GM18861 (cell line): ENCODE measurements at regions not wholly inside any gene's neighbourhood (a gene's known extent, or its start where the extent isn't known, plus 50 kb on each side); places are given as distances from the start of the nearest gene placed in this dataset.
"Not testable (repeated sequence)": the region's sequence is repeated elsewhere in the genome, so short reads cannot be mapped to it uniquely, and the experiment has no call there.

Experiments
- ATAC-seq: cut with Tn5 transposase; IDR thresholded peaks from one replicate; pipeline ENCODE4 v1.9.1; 2021; ENCODE audit not compliant: unreplicated experiment

DNA sequence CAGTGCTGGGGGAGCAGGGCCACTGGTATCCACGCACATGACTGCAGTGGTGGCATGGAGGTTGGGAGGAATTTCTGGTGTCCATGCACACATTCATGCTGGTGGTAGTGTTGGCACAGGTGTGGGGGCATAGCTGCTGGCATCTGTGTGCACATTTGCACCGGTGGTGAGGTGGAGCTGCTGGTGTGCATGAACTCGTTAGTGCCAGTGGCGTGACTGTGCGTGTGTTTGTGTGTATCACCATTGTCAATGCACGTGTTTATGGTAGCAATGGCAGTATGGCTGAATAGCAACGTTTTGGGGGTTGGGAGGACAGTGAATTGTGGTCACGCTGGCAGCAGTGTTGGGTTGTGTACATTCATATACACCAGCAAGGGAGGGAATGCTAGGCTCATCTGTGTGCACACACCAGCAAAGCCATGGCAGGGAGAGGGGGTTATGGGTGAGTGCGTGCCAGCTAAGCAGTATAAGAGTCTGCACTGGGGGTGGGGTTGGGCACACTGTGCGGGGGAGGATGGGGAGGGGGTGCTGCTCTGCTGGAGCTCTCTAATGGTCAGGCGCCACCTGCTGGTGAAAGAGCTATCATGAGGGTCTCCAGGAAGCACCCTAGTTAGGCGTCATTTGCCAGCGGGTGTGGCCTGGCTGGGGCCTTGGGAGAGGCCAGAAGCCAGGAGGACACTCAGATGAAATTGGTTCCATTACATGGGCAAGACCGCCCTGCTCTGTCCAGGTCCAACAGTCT lies 626.1 kb upstream of the ID4 start:
- ATAC-seq = no peak

DNA sequence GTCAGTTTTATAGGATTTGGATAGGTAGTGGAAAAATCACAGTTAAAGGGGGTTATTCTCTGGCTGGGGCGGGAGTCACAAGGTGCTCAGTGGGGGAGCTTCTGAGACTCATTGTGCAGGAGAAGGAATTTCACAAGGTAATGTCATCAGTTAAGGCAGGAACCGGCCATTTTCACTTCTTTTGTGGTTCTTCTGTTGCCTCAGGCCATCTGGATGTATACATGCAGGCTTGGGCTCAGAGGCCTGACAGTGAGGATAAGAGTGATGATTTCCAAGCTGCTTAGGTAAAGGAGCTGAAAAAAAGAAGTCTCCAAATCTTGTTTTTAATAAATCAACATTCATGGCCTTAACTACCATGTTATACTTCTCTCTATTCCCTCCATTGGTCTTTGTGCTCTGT lies 622.9 kb upstream of the ID4 start:
- ATAC-seq = no peak

DNA sequence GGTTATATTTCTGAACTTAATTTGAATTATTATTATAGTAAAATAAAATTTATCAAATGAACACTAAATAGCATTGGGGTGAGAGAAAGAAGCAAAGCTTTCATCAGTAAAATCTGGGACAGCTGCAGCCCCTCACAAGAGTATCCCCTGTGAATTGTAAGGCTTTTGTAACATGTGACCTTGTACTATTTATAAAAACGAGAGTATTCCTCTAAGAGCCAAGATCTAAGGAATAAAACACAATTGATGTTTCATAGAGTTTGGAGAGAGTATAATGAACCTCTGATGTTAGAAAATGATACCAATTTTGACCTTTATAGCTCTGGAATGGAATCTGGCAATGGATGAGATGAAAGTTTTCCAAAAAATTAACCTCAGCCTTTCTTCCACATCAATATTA lies 617.2 kb upstream of the ID4 start:
- ATAC-seq = no peak

DNA sequence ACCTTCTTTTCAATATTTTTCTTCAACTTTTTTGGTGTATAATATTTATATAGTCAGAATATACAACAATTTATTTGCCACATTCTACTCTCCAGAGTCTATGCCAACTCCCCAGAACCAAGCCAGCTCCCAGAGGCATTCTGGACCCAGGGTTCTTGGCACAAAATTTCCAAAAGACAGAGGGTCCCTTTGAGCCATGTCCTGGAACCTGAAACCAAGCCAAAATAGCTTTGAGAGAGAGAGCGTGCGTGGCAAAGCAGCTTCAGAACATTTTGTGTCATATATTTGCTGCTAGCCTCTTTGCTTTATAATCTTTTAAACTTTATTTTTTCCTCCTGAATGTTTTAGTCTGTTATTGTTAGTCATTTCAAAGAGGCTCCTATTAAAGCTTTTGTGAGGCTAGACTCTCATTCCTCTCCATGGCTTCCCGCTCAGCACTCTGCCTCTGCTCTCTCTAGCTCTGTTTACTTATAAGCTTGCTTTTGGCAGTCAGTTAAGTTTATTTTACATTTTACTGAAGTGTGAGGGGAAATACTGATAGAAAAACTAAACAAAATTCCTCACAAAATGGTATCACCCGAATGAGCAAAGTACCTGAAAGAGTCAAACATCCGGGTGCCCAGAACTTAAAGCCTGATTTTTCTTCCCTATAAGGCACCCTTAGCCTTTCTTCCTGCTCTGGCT lies 605.1 kb upstream of the ID4 start:
- ATAC-seq = no peak

DNA sequence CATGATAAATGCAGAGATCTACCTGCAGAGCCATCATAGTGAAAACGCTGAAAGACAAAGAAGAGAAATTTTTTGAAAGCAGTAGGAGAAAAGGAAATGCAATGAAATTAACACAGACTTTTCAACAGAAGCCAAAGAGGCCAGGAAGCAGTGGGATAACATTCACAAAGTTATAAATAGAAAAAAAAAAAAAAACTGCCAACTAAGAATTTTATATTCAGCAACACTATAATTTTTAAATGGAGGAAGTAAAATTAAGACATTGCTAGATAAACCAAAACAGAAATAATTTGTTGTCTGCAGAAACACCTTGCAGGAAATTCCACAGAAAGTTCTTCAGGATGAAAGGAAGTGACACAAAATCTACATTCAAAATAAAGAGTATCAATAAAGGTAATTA lies 591.5 kb upstream of the ID4 start:
- no peak for ATAC-seq

DNA sequence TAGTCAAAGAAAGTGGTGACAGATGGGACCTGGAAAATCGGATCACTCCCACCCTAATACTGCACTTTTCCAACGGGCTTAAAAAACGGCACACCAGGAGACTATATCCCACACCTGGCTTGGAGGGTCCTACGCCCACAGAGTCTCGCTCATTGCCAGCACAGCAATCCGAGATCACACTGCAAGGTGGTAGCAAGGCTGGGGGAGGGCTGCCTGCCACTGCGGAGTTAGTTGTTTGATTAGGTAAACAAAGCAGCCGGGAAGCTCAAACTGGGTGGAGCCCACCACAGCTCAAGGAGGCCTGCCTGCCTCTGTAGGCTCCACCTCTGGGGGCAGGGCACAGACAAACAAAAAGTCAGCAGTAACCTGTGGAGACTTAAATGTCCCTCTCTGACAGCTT lies 590.0 kb upstream of the ID4 start:
- ATAC-seq = not testable (repeated sequence)

DNA sequence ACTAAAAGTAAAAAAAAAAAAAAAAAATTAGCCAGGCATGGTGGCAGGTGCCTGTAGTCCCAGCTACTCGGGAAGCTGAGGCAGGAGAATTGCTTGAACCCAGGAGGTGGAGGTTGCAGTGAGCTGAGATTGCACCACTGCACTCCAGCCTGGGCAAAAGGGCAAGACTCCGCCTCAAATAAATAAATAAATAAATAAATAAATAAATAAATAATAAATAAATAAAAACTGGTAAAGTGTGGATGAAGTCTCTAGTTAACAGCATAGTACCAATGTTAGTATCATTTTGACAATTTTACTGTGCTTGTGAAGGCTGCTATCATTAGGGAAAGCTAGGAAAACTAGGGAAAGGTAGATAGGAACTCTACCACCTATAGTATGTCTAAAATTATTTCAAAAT lies 581.0 kb upstream of the ID4 start:
- ATAC-seq = not testable (repeated sequence)

DNA sequence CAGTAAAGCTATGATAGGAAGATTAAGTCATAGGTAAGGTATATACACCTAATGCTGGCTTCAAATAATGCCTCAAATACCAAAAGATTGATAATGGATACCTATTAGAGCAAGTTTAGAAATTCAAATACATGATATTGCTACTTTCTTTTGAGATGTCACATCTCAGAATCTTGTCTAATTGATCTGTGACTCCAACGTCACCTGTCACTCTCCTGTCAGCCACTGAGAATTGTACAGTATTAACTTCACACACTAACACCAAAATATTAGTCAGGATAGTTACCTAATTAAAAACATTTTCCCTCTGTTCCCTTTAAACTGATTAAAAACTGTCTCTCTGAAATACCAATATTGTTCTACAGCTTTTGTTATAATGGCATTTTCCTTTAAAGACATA lies 575.5 kb upstream of the ID4 start:
- no peak for ATAC-seq

DNA sequence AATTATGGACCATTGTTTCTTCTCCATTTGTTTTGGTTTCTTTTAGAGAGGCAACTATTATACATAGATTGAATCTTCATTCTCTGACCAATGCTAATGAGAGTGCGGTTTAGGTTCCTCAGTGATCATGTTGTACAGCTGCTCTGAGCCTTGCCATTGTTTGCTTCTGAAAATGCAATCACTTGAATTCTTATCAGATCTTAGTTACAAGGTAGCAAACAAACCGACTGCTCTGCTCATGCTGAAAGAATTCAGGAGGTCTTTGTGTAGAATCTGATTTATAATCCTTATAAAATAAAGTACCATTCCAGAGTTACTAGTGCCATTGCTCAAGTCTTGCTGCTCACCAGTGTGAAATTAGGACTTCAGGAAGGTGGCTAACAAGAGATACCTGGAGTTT lies 569.1 kb upstream of the ID4 start:
- ATAC-seq = no peak

DNA sequence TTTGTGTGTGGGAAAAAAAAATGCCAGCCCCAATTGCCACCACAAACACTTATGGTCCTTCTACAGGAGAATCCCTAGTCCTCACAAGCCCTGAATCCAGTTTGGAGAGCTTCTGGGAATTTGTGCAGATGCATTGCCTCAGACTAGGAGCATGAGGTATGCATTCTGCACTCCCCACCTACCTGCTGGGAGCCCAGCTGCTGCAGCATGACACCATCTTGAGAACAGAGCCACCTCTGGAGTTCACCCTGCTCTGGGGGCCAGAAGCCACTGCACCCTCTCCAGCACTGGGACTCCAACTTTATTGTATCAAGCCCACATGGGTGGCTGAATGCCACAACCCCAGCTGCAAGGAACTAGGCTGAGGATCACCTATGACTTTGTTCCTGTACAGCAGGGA lies 568.5 kb upstream of the ID4 start:
- ATAC-seq = no peak

DNA sequence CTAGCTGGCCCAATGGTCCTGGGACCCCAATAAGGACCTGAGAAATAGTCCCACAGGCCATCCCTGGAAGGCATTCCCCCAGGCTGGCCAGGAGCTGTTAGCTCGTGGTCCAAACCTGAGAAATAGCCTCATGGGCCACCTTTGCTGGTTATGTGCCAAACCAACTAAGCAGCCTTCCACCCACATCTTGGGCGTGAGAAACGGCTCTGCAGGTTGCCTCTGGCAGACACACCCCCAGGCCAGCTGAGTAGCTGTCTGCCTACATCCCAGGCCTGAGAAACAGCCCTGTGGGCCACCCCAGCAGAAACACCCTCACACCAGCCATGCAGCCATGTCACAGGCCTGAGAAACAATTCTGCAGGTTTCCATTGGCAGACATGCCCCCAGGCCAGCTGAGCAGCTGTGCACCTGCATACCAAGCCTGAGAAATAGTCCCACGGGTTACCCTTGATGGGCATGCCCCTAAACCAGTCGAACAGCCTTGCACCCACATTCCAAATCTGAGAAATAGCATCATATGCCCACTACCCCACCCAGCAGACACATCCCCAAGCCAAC lies 567.8 kb upstream of the ID4 start:
- ATAC-seq = no peak

DNA sequence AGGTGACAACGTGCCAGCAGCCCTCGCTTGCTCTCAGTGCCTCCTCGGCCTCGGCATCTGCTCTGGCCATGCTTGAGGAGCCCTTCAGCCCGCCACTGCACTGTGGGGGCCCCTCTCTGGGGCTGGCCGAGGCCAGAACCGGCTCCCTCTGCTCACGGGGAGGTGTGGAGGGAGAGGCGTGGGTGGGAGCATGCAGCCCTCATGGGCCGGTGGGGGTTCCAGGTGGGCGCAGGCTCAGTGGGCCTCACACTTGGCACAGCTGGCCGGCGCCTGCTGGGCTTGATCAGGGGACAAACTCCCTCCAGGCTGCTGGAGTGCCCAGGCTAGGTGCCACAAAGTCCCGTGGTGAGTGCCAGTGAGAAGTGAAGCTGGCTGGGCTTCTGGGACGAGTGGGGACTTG lies 566.6 kb upstream of the ID4 start:
- ATAC-seq = no peak

DNA sequence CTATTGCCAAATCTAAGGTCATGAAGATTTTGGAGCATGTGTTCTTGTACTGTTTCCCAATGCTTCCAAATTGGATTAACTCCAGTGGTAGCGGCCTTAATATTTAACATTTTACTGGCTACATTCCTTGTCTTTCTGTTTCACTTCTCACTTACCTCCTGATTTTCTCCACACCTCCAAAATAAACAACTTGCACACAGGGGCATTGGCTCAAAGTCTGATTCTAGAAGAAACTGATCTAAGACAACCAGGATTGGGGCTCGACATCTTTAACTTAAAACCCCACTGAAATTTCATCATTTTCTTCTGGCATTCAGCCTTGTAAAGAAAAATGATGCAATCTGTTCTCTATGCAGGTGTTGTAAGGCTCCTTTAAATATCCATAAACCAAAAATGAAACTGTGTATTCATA lies 557.9 kb upstream of the ID4 start:
- ATAC-seq = no peak

DNA sequence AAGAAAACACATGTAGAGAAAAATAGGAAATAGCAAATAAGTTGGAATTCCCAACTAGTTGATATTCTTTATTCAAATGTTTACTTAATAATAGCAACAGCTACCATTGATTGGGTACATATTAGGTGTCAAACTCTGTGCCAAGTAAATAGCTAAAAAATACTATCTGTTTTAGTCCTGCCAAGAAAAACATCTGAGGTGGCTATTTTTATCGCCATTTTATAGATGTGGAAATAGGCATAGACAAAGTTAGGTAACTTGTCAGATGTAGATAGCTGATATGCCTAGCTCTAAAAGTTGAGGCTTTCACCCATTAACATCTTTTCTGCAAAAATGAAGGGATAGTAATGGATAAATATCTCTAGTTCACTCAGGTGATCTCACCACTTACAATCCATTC lies 549.2 kb upstream of the ID4 start:
- no peak for ATAC-seq

DNA sequence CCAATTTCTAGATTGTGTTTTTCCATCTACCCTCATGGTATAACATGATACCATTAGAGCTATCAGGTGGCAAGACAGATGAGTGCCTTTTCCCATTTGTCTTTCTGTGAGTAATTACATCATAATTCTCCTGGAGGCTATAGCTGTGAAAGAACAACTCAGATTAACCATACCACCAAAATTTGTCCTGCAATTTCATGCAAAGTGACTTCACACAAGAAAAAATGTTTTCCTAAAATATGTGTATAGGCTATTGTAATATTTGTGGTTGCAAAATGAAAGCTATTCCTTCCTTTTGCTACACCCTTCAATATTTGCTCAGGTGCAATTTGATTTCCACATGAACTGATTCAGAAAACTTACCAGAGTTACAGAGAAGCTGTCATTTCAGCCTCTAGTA lies 547.7 kb upstream of the ID4 start:
- no peak for ATAC-seq

DNA sequence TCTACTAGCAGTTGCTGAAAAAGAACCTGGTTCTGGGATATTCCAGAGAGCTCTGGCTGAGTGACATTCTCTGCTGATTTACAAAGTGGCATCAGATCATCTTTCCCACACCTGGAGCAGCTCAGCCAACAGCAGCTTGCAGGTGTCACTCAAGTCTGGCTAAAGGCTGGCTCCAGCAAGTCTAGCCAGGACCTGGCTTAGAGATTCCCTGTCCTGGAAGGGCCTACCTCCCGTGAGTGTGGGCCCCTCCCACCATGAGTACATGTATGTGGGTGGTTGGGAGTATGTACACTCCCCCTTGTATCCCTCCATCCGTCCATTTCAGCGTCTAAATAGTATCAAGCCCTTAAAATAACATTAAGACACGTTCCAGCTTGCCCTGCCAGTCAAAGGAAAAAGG lies 539.3 kb upstream of the ID4 start:
- no peak for ATAC-seq

DNA sequence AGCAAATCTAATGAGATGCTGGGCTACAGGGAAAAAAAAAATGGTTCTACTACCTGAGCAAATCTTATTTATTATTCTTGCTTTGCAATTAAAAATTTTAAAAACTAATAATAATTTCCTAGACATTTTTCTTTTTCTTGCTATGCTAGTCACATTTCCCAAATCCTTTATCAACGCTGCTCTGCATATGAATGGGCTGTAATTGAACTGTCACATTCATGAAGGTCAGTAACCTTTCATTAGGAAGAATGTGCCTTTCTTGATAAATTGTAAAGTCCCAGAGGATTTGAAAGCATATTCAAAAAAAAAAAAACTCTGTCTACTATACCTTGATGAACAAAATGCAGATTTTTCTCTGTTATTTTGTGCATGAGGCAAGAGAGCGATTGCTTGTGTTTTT lies 538.7 kb upstream of the ID4 start:
- no peak for ATAC-seq

DNA sequence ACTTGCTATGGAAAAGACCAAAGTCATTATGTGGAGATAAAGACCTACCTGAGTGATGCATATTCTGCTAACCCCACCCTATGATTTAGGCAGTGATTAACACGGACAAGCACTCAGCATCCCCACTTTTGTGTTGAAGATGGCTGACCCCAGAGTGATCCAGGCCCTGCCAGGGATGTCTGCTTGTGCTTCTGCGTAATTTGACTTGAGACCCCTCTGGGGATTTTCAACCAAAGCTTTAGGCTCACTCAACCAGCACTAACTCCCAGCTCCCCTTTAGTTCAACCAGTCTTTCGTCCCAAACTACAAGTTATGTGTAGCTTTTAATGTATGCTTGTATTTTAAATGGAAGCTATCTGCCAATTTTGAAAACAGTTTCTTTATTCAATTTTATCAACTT lies 538.0 kb upstream of the ID4 start:
- ATAC-seq = no peak

DNA sequence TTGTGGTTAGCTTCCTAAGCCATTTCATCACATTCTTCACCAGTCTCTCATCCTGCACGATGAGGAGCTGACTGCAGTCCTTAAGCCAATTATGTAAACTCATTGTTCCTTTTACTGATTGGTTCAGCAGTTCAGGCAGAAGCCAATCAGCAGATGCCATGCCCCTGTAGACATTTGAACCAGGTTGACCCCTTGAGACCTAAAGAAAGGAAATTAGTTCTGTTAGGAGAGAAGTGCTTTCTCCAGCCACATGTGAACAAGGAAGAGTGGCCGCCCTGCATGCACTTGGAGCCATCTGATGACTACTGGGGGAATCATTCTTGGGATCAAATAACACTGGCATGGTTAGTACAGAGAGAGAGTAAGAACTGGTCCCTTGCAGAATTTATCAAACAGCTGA lies 535.2 kb upstream of the ID4 start:
- no peak for ATAC-seq

DNA sequence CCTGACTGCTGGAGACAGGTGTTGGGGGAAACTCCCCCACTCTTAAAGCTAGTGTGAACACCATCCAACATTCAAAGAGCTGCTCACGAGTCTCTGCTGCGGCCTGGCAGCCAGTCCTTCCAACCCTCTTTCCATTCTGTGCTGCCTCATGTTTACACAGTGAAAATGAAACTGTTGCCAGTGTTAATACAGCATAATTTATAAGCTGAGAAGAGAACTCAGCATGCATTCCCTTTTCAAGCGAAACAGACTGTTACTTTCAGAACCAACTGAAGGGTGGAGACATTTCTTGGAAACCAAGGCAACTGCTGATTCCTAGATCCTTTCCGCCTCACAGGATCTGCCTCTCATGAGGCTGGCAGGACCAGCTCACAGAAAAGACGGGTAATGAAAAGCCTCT lies 533.8 kb upstream of the ID4 start:
- ATAC-seq = no peak

DNA sequence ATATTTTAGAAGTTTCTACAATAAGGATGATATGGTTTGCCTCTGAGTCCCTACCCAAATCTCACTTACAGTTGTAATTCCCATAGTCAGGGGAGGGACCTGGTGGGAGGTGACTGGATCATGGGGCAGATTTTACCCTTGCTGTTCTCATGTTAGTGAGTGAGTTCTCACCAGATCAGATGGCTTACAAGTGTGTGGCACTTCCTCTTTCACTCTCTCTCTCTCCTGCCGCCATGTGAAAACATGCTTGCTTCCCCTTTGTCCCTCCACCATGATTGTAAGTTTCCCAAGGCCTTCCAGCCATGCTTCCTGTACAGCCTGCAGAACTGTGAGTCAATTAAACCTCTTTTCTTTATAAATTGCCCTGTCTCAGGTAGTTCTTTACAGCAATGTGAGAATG lies 527.5 kb upstream of the ID4 start:
- ATAC-seq = no peak

DNA sequence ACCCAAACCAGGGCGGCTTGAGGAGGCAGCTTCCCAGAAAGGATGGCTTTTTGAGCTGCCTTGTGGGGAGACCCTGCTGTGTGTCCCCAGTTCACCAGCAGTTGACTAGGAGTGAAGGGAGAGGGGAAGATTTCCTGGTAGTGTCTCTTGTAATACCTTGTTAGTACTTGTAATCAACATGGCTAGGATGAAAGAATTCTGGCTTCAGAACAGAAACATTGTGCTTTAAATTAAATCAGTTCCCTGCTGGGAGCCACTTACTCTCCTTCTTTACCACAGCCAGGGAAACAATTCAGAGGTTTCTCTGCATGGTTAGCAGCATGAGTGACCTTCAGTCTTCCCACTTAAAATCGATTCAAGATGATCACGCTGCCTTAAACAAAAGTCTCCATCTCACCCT lies 525.4 kb upstream of the ID4 start:
- no peak for ATAC-seq
